ENCODE measurements at regions not wholly inside any gene's neighbourhood (a gene's known extent, or its start where the extent isn't known, plus 50 kb on each side); places are given as distances from the start of the nearest gene placed in this dataset.

DNA sequence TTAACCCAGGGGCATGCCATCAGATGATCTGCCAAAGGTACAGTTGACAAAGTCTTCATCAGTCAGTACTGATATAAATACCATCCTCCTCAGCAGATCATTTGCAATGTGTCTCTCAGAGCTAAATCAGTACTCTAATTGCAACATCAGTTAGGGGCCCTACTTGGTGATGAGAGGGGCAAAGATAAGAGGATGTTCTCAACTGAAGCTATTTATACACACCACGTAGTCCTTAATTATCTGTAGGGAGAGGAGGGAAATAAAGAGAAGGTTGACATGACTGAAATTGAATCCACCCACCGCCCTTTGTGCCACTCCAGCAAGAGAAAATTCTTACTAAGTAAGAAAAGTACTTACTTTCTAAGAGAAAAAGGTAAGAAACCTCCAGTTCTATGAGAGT is 157.8 kb upstream of the NUDT4 start:
- Histone ChIP-seq H4K20me1 (ENCODE audit: low read depth, low read length) (no peaks in the 10 kb centered on the region), H3K9me3 (ENCODE audit: insufficient read depth, low read length) (no peaks in the 10 kb centered on the region), H2AFZ (ENCODE audit: low read depth, low read length, severe bottlenecking) (no peak overlapping the region), H3K4me2 (ENCODE audit: low read depth, low read length, poor library complexity, severe bottlenecking) (no peak overlapping the region), H3K4me3 (ENCODE audit: insufficient read depth, low read length, poor library complexity, severe bottlenecking) (no peak overlapping the region), H3K36me3 (ENCODE audit: low read length) (no peaks in the 10 kb centered on the region), H3K27me3 (ENCODE audit: low read length) (no peaks in the 10 kb centered on the region), H3F3A (ENCODE audit: insufficient read depth) (no peaks in the 10 kb centered on the region), H3K79me2 (ENCODE audit: insufficient read depth, low read length) (no peaks in the 10 kb centered on the region), H3K9ac (ENCODE audit: low read length) (no peak overlapping the region), H3K9me2 (replicated peaks; ENCODE audit: insufficient read depth, low read length) (no peaks in the 10 kb centered on the region), H3K27ac (ENCODE audit: low read depth, low read length) (no peak overlapping the region)
- TF ChIP-seq EZH2phosphoT487 (conservative IDR thresholded peaks at IDR 0.05; ENCODE audit: low read length) = no peak
- TF ChIP-seq, protein P1, sequence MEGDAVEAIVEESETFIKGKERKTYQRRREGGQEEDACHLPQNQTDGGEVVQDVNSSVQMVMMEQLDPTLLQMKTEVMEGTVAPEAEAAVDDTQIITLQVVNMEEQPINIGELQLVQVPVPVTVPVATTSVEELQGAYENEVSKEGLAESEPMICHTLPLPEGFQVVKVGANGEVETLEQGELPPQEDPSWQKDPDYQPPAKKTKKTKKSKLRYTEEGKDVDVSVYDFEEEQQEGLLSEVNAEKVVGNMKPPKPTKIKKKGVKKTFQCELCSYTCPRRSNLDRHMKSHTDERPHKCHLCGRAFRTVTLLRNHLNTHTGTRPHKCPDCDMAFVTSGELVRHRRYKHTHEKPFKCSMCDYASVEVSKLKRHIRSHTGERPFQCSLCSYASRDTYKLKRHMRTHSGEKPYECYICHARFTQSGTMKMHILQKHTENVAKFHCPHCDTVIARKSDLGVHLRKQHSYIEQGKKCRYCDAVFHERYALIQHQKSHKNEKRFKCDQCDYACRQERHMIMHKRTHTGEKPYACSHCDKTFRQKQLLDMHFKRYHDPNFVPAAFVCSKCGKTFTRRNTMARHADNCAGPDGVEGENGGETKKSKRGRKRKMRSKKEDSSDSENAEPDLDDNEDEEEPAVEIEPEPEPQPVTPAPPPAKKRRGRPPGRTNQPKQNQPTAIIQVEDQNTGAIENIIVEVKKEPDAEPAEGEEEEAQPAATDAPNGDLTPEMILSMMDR (IDR thresholded peaks at IDR 0.05; ENCODE audit: insufficient read depth, low read length, poor library complexity, severe bottlenecking) = no peak

DNA sequence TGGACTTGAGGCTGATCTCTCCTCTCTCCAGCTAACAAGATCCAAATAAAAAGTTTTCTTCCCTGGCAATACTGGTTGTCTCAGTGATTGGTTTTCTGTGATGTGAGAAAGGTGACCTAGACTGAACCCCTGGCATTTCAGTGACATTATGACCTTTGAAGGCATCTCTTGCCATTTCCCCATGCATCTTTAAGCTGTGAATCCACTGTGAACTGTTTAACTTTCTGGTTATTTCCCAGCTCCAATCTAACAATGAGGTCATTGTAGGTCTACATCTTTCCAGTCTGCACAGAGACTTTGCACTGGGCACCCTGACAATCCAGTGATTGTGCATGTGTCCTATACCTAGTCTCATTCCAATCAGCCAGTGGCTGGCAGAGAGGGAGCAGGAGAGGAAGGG is 155.9 kb upstream of the NUDT4 start:
- H3K79me2 ChIP-seq (ENCODE audit: insufficient read depth, low read length) = no peaks in the 10 kb centered on the region
- no peaks in the 10 kb centered on the region for H3K27me3 ChIP-seq (ENCODE audit: low read length)
- H3K4me3 ChIP-seq (ENCODE audit: insufficient read depth, low read length, poor library complexity, severe bottlenecking) = no peak overlapping the region
- no peaks in the 10 kb centered on the region for H3K9me2 ChIP-seq (replicated peaks; ENCODE audit: insufficient read depth, low read length)
- no peak overlapping the region for H3K4me2 ChIP-seq (ENCODE audit: low read depth, low read length, poor library complexity, severe bottlenecking)
- TF ChIP-seq, protein P1 (IDR thresholded peaks at IDR 0.05; ENCODE audit: insufficient read depth, low read length, poor library complexity, severe bottlenecking) = no peak
- no peak for TF ChIP-seq EZH2phosphoT487 (conservative IDR thresholded peaks at IDR 0.05; ENCODE audit: low read length)
- H3K9me3 ChIP-seq (ENCODE audit: insufficient read depth, low read length) = no peaks in the 10 kb centered on the region
- H3K27ac ChIP-seq (ENCODE audit: low read depth, low read length) = no peak overlapping the region
- H4K20me1 ChIP-seq (ENCODE audit: low read depth, low read length) = no peaks in the 10 kb centered on the region
- no peak overlapping the region for H2AFZ ChIP-seq (ENCODE audit: low read depth, low read length, severe bottlenecking)
- no peaks in the 10 kb centered on the region for H3K36me3 ChIP-seq (ENCODE audit: low read length)
- no peaks in the 10 kb centered on the region for H3F3A ChIP-seq (ENCODE audit: insufficient read depth)
- no peak overlapping the region for H3K9ac ChIP-seq (ENCODE audit: low read length)

DNA sequence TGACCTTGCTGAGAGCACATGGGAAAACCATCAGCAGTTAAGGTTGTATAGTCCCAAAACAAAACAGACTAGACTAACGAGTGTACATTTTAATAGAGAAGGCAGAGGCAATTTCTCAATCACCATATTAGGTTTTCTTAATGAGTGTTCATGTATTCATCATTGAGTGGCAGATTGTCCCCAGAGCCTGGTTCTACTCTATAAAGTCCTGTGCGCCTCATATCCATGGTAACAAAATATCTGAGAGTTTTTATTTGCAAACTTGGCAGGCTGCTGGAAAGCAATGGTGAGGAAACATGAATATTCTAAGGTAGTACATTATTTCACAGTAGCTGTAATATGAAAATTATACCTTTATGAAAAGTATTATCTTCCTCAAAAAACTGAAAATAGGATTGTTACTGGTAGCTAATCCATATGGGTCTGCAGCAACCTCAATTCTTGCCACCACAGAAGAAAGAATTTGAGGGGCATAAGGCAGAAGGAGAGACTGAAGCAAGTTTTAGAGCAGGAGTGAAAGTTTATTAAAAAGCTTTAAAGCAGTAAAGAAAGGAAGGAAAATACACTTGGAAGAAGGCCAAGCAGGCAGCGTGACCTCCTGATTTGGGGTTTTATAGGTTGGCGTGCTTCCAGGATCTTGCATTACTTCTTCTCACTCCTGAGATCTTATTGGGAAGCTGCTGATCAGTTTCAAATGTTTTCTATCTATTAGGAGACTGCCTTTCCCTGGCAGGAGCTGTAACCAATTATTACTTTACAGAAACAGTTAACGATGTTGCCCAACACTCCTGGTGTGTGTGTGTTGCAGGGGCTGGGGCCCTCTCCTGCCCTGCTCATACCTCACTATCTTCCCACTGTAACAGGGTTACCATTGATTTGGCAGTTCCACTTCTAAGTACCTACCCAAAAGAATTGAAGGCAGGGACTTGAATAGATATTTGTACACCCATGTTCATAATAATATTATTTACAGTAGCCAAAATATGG is 154.0 kb upstream of the NUDT4 start:
- no peak for TF ChIP-seq EZH2phosphoT487 (conservative IDR thresholded peaks at IDR 0.05; ENCODE audit: low read length)
- Histone ChIP-seq H3K9me3 (ENCODE audit: insufficient read depth, low read length) (peaks cover 4% of the 10 kb centered on the region; the same call in 1 of the 2 replicates), H3K27ac (ENCODE audit: low read depth, low read length) (no peak overlapping the region), H3K79me2 (ENCODE audit: insufficient read depth, low read length) (no peaks in the 10 kb centered on the region), H3K9me2 (replicated peaks; ENCODE audit: insufficient read depth, low read length) (no peaks in the 10 kb centered on the region), H2AFZ (ENCODE audit: low read depth, low read length, severe bottlenecking) (no peak overlapping the region), H3K9ac (ENCODE audit: low read length) (no peak overlapping the region), H3K36me3 (ENCODE audit: low read length) (peaks cover 2% of the 10 kb centered on the region; the same call in 1 of the 2 replicates), H4K20me1 (ENCODE audit: low read depth, low read length) (no peaks in the 10 kb centered on the region), H3F3A (ENCODE audit: insufficient read depth) (no peaks in the 10 kb centered on the region), H3K4me2 (ENCODE audit: low read depth, low read length, poor library complexity, severe bottlenecking) (no peak overlapping the region), H3K4me3 (ENCODE audit: insufficient read depth, low read length, poor library complexity, severe bottlenecking) (no peak overlapping the region), H3K27me3 (ENCODE audit: low read length) (no peaks in the 10 kb centered on the region)

DNA sequence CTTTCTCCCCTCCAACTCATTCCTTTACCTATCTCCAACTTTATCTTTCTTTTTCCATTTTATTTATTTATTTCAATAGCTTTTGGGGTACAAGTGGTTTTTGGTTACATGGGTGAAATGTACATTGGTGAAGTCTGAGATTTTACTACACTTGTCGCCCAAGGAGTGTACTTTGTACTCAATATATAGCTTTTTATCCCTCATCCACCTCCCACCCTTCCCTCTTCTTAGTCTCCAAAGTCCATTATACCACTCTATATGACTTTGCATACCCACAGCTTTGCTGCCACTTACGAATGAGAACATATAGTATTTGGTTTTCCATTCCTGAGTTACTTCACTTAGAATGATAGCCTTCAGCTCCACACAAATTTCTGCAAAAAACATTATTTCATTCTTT is 152.6 kb upstream of the NUDT4 start:
- Histone ChIP-seq H2AFZ (ENCODE audit: low read depth, low read length, severe bottlenecking) (no peak overlapping the region), H3K4me2 (ENCODE audit: low read depth, low read length, poor library complexity, severe bottlenecking) (no peak overlapping the region), H3F3A (ENCODE audit: insufficient read depth) (no peaks in the 10 kb centered on the region), H3K79me2 (ENCODE audit: insufficient read depth, low read length) (no peaks in the 10 kb centered on the region), H4K20me1 (ENCODE audit: low read depth, low read length) (no peaks in the 10 kb centered on the region), H3K9me2 (replicated peaks; ENCODE audit: insufficient read depth, low read length) (no peaks in the 10 kb centered on the region), H3K9me3 (ENCODE audit: insufficient read depth, low read length) (peaks cover 4% of the 10 kb centered on the region; the same call in 1 of the 2 replicates), H3K27me3 (ENCODE audit: low read length) (no peaks in the 10 kb centered on the region), H3K9ac (ENCODE audit: low read length) (no peak overlapping the region), H3K4me3 (ENCODE audit: insufficient read depth, low read length, poor library complexity, severe bottlenecking) (no peak overlapping the region), H3K36me3 (ENCODE audit: low read length) (peaks cover 2% of the 10 kb centered on the region; the same call in 1 of the 2 replicates), H3K27ac (ENCODE audit: low read depth, low read length) (no peak overlapping the region)
- no peak for TF ChIP-seq EZH2phosphoT487 (conservative IDR thresholded peaks at IDR 0.05; ENCODE audit: low read length)
- TF ChIP-seq, protein P1 (IDR thresholded peaks at IDR 0.05; ENCODE audit: insufficient read depth, low read length, poor library complexity, severe bottlenecking) = no peak

Measured in SU-DHL-6 (cell line).